Chondrocyte (in vitro differentiated cells): ENCODE measurements at regions not wholly inside any gene's neighbourhood (a gene's known extent, or its start where the extent isn't known, plus 50 kb on each side); places are given as distances from the start of the nearest gene placed in this dataset.

Source experiments
- DNase-seq: peaks from one replicate; pipeline ENCODE4 v3.0.0; 2021; ENCODE audit warnings: mixed read lengths, low spot score
- H3K27ac Mint-ChIP-seq: one replicate; pipeline ENCODE4 v1.8.0; 2021; ENCODE audit warnings: mild to moderate bottlenecking, moderate library complexity, mixed read lengths; ENCODE audit not compliant: unreplicated experiment
- H3K27me3 Mint-ChIP-seq: 2 replicates; pipeline ENCODE4 v1.8.0; 2021; ENCODE audit warnings: low read depth, mixed read lengths
- H3K36me3 Mint-ChIP-seq: 2 replicates; pipeline ENCODE4 v1.8.0; 2021; ENCODE audit warnings: low read depth, mixed read lengths
- H3K4me1 Mint-ChIP-seq: 2 replicates; pipeline ENCODE4 v1.8.0; 2021; ENCODE audit warnings: low read depth, mild to moderate bottlenecking, mixed read lengths
- H3K4me3 Mint-ChIP-seq: one replicate; pipeline ENCODE4 v1.8.0; 2021; ENCODE audit warnings: mild to moderate bottlenecking, moderate library complexity, mixed read lengths; ENCODE audit not compliant: unreplicated experiment
- H3K9me3 Mint-ChIP-seq: 2 replicates; pipeline ENCODE4 v1.8.0; 2021; ENCODE audit warnings: low read depth, mixed read lengths
- CTCF ChIP-seq: fragments of 200-600 bp; sonication (generic); IDR thresholded peaks from 2 replicates; pipeline ENCODE4 v1.5.0; 2021; ENCODE audit warnings: antibody characterized with exemption, mild to moderate bottlenecking, moderate library complexity

- H3K9me3 Mint-ChIP-seq, result no peaks in the 10 kb centered on the region
- peaks cover 46% of the 10 kb centered on the region for H3K27me3 Mint-ChIP-seq
- H3K4me3 Mint-ChIP-seq, result no peak overlapping the region
- no peak for DNase-seq
- H3K27ac Mint-ChIP-seq, result no peak overlapping the region
- H3K36me3 Mint-ChIP-seq, result peaks cover 1% of the 10 kb centered on the region
- peaks cover 4% of the 10 kb centered on the region for H3K4me1 Mint-ChIP-seq
- no peak for TF ChIP-seq CTCF
Observed at GRCh38 chr9:108637340-108637739, 218.4 kb downstream of the ACTL7B start.

- no peak for TF ChIP-seq CTCF
- no peak for DNase-seq
- Mint-ChIP-seq H3K4me1 (peaks cover 4% of the 10 kb centered on the region), H3K4me3 (no peak overlapping the region), H3K27ac (no peak overlapping the region), H3K27me3 (peaks cover 44% of the 10 kb centered on the region), H3K9me3 (no peaks in the 10 kb centered on the region), H3K36me3 (peaks cover 1% of the 10 kb centered on the region)
Observed at GRCh38 chr9:108636013-108636412, 219.8 kb downstream of the ACTL7B start.

DNA sequence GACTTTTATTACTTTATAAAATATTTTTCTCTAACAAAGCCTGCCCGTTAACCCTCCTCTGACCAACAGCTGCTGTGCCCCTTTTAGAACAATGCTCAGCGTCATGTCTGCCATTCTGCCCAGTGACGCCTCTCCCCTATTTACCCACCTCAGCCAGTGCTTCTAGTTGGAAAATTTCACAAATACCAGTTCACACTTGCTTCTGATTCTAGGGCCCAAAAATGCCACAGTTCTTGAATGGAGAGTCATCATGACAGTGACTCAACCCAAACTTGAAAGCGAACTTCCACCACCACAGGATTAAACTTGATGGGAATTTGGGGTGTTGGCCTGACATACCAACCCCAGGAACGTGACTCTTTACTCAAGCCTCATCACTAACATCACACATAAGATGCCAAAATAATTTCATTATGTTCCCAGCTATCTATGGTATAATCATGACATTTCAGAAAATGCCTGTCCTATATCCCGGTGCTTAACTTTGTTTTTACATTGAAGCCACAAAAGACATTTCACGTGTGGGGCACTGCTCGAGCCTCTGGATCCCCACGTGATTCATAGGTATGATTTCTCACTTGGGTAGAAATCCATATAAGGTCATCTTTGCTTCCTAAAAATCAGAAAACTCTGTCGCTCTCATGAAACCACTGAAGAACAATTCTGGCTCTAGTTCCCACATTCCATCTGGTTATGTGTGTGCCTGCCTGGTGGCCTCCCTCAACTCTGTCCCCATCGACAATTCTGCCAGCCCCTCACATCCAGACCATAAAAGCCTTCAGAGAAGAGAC is 220.9 kb downstream of the ACTL7B start:
- no peak overlapping the region for H3K27ac Mint-ChIP-seq

DNA sequence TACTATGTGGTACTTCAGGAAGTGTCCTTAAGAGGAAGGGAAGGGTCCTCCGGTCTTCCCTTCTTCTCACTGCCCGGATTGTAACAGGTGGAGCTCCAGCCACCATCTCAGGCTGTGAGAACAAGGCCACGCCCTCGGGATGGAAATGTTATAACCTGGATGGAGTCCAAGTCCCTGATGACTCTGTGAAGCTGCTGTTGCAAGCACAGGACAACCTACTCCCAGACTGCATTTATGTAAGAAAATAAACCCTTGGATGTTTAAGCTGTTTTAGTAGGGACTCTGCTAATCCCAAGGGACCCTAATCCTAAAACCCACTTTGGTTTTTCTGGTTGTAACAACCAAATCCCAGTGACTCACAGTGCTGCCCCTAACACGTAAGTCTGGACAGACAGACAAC is 221.6 kb downstream of the ACTL7B start:
- Mint-ChIP-seq H3K27me3 (peaks cover 37% of the 10 kb centered on the region), H3K4me3 (no peak overlapping the region), H3K4me1 (peaks cover 4% of the 10 kb centered on the region), H3K36me3 (no peaks in the 10 kb centered on the region), H3K9me3 (no peaks in the 10 kb centered on the region), H3K27ac (no peak overlapping the region)
- TF ChIP-seq CTCF, result no peak
- no peak for DNase-seq

More for the DNA sequence above, 220.9 kb downstream of the ACTL7B start:
- Mint-ChIP-seq H3K4me3 (no peak overlapping the region), H3K36me3 (no peaks in the 10 kb centered on the region), H3K4me1 (peaks cover 4% of the 10 kb centered on the region), H3K9me3 (no peaks in the 10 kb centered on the region), H3K27me3 (peaks cover 39% of the 10 kb centered on the region)
- DNase-seq, result no peak
- no peak for TF ChIP-seq CTCF

DNA sequence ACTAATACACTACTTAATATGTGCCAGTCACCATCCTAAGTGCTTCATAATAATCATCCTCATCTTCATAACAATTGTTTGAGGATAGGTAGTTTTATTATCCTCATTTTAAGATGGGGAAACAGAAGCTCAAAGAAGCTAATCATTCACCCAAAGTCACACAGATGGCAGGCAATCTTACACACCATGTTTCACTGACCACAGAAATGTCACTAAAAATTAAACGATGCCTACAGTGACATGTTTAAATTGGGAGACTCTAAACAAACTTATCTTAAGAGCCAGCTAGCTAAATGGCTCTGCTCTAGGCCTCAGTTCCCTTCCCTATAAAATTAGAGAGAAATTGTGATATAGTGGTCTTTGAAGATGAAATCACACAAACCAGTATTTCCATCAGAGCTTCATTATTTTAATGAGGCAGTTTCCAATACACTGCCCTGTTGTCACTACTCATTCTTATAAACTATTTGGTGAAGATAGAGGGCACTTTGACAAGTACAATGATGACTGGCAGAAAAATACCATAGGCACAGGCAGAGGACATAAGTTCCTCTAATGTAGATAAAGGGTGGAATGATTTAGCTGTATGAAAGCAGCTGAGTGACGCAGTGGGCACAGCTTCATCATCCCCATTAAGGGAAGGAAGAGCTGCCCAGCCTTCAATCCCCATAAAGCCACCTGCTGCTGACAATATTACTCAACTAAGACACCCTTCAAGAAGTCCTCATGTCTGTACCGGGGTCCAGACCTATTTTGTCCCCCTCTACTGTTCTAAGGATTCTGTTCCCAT is 224.1 kb downstream of the ACTL7B start:
- no peak overlapping the region for H3K4me3 Mint-ChIP-seq
- no peak for TF ChIP-seq CTCF
- H3K9me3 Mint-ChIP-seq, result no peaks in the 10 kb centered on the region
- peaks cover 27% of the 10 kb centered on the region for H3K27me3 Mint-ChIP-seq
- no peak for DNase-seq
- H3K27ac Mint-ChIP-seq, result no peak overlapping the region
- peaks cover 4% of the 10 kb centered on the region for H3K4me1 Mint-ChIP-seq
- H3K36me3 Mint-ChIP-seq, result no peaks in the 10 kb centered on the region
